ENCODE measurements at regions not wholly inside any gene's neighbourhood (a gene's known extent, or its start where the extent isn't known, plus 50 kb on each side); places are given as distances from the start of the nearest gene placed in this dataset.

GRCh38 chr11:42054351-42054900 lies 595.0 kb upstream of the LRRC4C start:
- DNase-seq, result no peak

GRCh38 chr11:42055606-42056005 lies 596.2 kb upstream of the LRRC4C start:
- DNase-seq, result no peak

- DNase-seq, result no peak
Measured at GRCh38 chr11:42058794-42059193, 599.3 kb upstream of the LRRC4C start.

DNA sequence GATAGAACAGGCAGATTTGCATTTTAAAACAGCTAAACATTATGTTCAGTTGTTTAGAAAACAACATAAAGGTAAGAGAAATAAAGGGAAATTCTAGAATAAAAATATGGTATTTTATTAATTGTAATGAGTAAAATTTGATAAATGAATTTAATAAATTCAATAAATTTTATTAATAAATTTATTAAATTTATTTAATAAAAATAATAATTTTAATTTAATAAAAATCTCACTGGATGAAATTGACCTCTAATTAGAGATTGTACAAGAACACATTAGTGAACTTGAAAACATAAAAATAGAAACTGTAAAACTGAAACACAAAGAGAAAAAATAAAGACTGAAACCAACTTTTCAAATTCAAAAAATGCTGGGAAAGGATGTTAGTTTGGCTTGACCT lies 605.7 kb upstream of the LRRC4C start:
- DNase-seq, result no peak

GRCh38 chr11:42066113-42066512 lies 606.7 kb upstream of the LRRC4C start:
- DNase-seq, result no peak

- no peak for DNase-seq
Measured at GRCh38 chr11:42074306-42074705, 614.9 kb upstream of the LRRC4C start.

GRCh38 chr11:42075180-42075579 lies 615.7 kb upstream of the LRRC4C start:
- DNase-seq, result no peak

GRCh38 chr11:42077794-42078193 lies 618.3 kb upstream of the LRRC4C start:
- no peak for DNase-seq

GRCh38 chr11:42085736-42086135 lies 626.3 kb upstream of the LRRC4C start:
- DNase-seq, result no peak

GRCh38 chr11:42093541-42093940 lies 634.1 kb upstream of the LRRC4C start:
- no peak for DNase-seq

GRCh38 chr11:42098075-42098474 lies 638.6 kb upstream of the LRRC4C start:
- no peak for DNase-seq

DNA sequence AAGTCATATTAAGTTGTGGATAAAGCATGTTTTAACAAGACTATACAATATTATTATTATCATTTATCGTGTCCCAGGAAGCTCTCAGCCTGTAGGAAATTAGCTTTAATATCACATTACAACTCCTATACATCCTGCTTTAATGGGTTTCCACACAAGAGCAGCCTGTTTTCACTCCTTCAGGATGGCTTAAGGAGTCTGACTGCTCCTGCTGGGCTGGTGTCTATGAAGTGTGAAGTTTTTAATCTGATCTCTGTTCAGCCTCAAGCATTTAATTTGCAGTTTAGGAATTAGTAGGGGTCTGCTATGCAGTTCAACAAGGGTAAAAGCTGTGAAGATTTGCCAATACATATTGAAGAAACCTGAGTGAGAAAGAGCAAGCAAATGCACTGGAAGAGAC lies 653.4 kb upstream of the LRRC4C start:
- DNase-seq, result no peak

GRCh38 chr11:42114927-42115326 lies 655.5 kb upstream of the LRRC4C start:
- no peak for DNase-seq

DNA sequence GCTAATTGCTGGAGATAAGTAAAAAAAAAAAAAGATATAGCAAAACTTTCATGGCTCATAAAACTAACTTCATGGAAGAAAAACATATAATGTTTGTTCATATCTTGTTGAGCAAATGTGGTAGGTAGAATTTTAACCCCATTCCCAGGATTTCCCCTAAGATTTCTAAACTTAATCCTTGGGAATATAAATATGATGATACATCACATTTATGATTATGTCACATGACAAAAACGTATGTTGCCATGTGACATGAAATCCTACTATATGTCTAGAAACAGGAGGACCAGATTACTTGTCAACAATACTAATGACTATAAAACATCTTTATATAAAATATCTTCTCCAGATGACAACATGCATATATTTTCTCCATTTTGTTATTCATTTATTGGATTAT lies 679.0 kb upstream of the LRRC4C start:
- no peak for DNase-seq

- no peak for DNase-seq
Measured at GRCh38 chr11:42145311-42145710, 685.9 kb upstream of the LRRC4C start.

DNA sequence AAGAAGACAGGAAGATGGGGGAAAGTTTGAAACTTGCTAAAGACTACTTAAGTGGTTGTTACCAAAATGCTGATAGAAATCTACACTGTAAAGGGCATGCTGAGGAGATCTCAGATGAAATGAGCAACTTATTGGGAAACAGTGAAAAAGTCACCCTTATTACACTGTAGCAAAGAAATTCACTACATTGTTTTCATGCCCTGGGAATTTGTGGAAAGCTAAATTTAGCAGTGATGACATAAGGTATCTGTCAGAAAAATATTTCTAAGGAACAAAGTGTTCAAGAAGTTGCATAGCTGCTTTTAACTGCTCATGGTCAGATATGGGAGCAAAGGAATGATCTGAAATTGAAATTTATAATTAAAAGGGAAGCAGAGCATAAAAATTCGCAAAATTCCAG lies 702.4 kb upstream of the LRRC4C start:
- DNase-seq, result no peak

GRCh38 chr11:42169191-42169590 lies 709.7 kb upstream of the LRRC4C start:
- DNase-seq, result no peak

GRCh38 chr11:42170601-42171000 lies 711.1 kb upstream of the LRRC4C start:
- DNase-seq, result no peak

GRCh38 chr11:42171046-42171445 lies 711.6 kb upstream of the LRRC4C start:
- no peak for DNase-seq

GRCh38 chr11:42172441-42172840 lies 713.0 kb upstream of the LRRC4C start:
- no peak for DNase-seq

- no peak for DNase-seq
Measured at GRCh38 chr11:42175203-42175602, 715.8 kb upstream of the LRRC4C start.

DNA sequence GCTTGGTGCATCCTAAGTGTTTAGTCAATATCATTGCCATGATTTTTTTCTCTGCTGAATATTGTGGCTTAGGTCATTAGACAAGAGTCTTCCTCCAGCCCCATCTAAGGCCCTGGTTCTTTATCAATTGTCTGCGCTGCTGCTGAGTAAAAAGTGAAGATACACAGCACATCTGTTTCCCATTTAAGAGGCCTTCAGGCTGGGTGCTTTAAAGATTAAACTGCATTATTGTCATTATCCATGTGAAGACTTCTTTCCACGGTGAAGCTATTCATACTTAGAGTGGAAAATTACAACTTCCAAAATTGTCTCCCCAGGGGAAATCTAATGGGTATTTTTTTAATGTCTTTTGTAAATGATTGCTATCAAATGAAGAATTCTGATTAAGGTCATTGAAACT lies 719.8 kb upstream of the LRRC4C start:
- no peak for DNase-seq

GRCh38 chr11:42195289-42196013 lies 736.0 kb upstream of the LRRC4C start:
- DNase-seq, result no peak

DNA sequence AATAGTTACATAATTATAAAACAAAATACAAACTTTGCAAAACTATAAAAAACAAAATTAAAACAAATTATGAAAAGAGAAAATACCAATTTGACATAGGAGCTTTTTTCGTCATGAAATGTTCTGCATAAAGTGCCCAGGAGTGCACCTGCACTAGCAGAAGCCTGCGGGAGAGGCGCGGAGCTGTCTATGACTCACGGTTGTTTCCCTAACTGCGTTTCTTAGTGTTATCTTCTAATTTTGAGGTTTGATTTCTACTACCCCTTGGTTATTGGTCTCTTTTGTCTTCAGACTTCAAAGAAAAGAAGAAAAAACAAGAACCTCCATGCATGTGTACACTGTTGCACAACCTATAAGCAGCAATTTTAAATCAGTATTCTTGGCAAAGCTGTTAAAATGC lies 740.9 kb upstream of the LRRC4C start:
- no peak for DNase-seq

DNA sequence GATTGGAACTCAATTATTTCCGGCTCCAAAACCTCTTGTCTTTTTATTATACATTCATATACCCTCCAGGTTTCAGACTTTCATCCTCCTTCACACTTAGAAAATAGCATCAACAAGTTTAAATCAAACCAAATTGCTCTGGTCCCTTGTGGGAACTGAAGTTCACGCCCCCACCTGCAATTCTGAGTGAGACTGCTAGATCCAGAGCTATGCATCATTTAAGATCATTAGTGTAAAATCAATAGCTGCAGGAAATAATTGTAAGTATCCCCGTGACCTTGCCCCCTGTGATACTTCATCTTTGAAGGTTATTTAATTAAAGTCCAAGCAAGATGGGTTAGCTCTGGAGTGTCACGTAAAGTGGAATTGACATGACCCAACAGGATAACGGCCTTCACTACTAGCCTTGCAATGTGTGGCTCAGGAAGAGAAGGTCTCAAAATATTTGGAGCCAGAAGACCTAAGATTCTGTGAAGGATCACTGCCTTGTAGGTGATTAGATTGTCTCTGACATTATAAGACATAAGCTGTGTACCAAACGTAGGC lies 742.2 kb upstream of the LRRC4C start:
- DNase-seq, result no peak
